ENCODE measurements at regions not wholly inside any gene's neighbourhood (a gene's known extent, or its start where the extent isn't known, plus 50 kb on each side); places are given as distances from the start of the nearest gene placed in this dataset.

- no peak overlapping the region for H3K4me3 ChIP-seq (ENCODE audit: low read depth, low read length)
These were observed 229.4 kb downstream of the HAUS1 start for GRCh38 chr18:46333431-46334135.

GRCh38 chr18:46334868-46335281 is 230.7 kb downstream of the HAUS1 start:
- no peak overlapping the region for H3K4me3 ChIP-seq (ENCODE audit: low read depth, low read length)
- TF ChIP-seq CTCF (IDR thresholded peaks at IDR 0.05; ENCODE audit: borderline replicate concordance, insufficient read depth, low read depth, low read length): no peak

More at GRCh38 chr18:46333431-46334135, 229.4 kb downstream of the HAUS1 start:
- TF ChIP-seq CTCF (IDR thresholded peaks at IDR 0.05; ENCODE audit: borderline replicate concordance, insufficient read depth, low read depth, low read length): no peak

- no peak overlapping the region for H3K4me3 ChIP-seq (ENCODE audit: low read depth, low read length)
- no peak for TF ChIP-seq CTCF (IDR thresholded peaks at IDR 0.05; ENCODE audit: borderline replicate concordance, insufficient read depth, low read depth, low read length)
These were observed 231.4 kb downstream of the HAUS1 start for GRCh38 chr18:46335534-46336101.

GRCh38 chr18:46336278-46337111 is 232.3 kb downstream of the HAUS1 start:
- TF ChIP-seq CTCF (IDR thresholded peaks at IDR 0.05; ENCODE audit: borderline replicate concordance, insufficient read depth, low read depth, low read length): no peak
- H3K4me3 ChIP-seq (ENCODE audit: low read depth, low read length): no peak overlapping the region

- H3K4me3 ChIP-seq (ENCODE audit: low read depth, low read length): no peak overlapping the region
- no peak for TF ChIP-seq CTCF (IDR thresholded peaks at IDR 0.05; ENCODE audit: borderline replicate concordance, insufficient read depth, low read depth, low read length)
These were observed 233.1 kb downstream of the HAUS1 start for GRCh38 chr18:46337271-46337670.

GRCh38 chr18:46338205-46338604 is 234.0 kb downstream of the HAUS1 start:
- no peak for TF ChIP-seq CTCF (IDR thresholded peaks at IDR 0.05; ENCODE audit: borderline replicate concordance, insufficient read depth, low read depth, low read length)
- no peak overlapping the region for H3K4me3 ChIP-seq (ENCODE audit: low read depth, low read length)

All from GM12875 (cell line).